MCF 10A (cell line): ENCODE measurements at regions not wholly inside any gene's neighbourhood (a gene's known extent, or its start where the extent isn't known, plus 50 kb on each side); places are given as distances from the start of the nearest gene placed in this dataset.

Experiments
- BruUV-seq: library from RNA; stranded (reverse); fragments of 400-500 nt; replicated peaks from 2 replicates; lab custom pipeline; 2021; lab: Mats Ljungman, UMichigan
- CTCF ChIA-PET: fragments of 300-600 bp; sonication (Branson Sonifier 250); formaldehyde crosslinking; extraction: SDS; loops from one replicate; lab custom pipeline; 2021; ENCODE audit warnings: antibody characterized with exemption, inconsistent platforms; lab: Yijun Ruan, JAX
- POLR2A ChIA-PET: fragments of 300-600, 350-650 bp; sonication (Branson Sonifier 250); formaldehyde crosslinking; extraction: SDS; loops from one replicate; lab custom pipeline; 2020; ENCODE audit warnings: antibody characterized with exemption, inconsistent platforms; lab: Yijun Ruan, JAX
- DNase-seq: peaks from one replicate; pipeline ENCODE4 v3.0.0-alpha.2; 2018; ENCODE audit not compliant: unreplicated experiment
- H3K27ac Mint-ChIP-seq: one replicate; pipeline ENCODE4 v1.8.0; 2022; ENCODE audit warnings: mild to moderate bottlenecking, low read depth, mixed read lengths; ENCODE audit not compliant: unreplicated experiment
- H3K27me3 Mint-ChIP-seq: one replicate; pipeline ENCODE4 v1.8.0; 2022; ENCODE audit warnings: mixed read lengths; ENCODE audit not compliant: insufficient read depth, unreplicated experiment
- H3K36me3 Mint-ChIP-seq: one replicate; pipeline ENCODE4 v1.8.0; 2022; ENCODE audit warnings: mild to moderate bottlenecking, moderate library complexity, mixed read lengths; ENCODE audit not compliant: insufficient read depth, unreplicated experiment
- H3K4me1 Mint-ChIP-seq: one replicate; pipeline ENCODE4 v1.8.0; 2022; ENCODE audit warnings: mixed read lengths; ENCODE audit not compliant: insufficient read depth, unreplicated experiment
- H3K4me3 Mint-ChIP-seq: one replicate; pipeline ENCODE4 v1.8.0; 2022; ENCODE audit warnings: mild to moderate bottlenecking, moderate library complexity, mixed read lengths; ENCODE audit not compliant: unreplicated experiment
- H3K9me3 Mint-ChIP-seq: one replicate; pipeline ENCODE4 v1.8.0; 2022; ENCODE audit warnings: mixed read lengths; ENCODE audit not compliant: unreplicated experiment
- CTCF ChIP-seq: fragments of 200-600 bp; IDR thresholded peaks from one replicate; pipeline ENCODE4 v1.8.0; 2022; ENCODE audit warnings: antibody characterized with exemption, mild to moderate bottlenecking; ENCODE audit not compliant: unreplicated experiment
- intact Hi-C: fragments of 100-400 bp; cut with micrococcal nuclease; formaldehyde crosslinking; loops from 2 replicates; pipeline ENCODE4 v1.14.1; 2022

GRCh38 chr3:182608832-182609231 is 184.5 kb upstream of the ATP11B start:
- Mint-ChIP-seq H3K4me1 (peaks cover 16% of the 10 kb centered on the region), H3K9me3 (no peaks in the 10 kb centered on the region), H3K27ac (no peak overlapping the region), H3K27me3 (no peaks in the 10 kb centered on the region), H3K36me3 (no peaks in the 10 kb centered on the region), H3K4me3 (no peak overlapping the region)
- ChIA-PET POLR2A (interaction anchor here (0.6 kb wide), 1 partner anchor 70 kb away, joined by 3 read pairs; no protein-coding TSS in a partner anchor), CTCF (interaction anchor here (0.7 to 1.3 kb wide), 2 partner anchors 8 to 907 kb away, joined by 3 to 4 read pairs; no protein-coding TSS in a partner anchor)
- intact Hi-C loops, result no loop called here
- no peak for TF ChIP-seq CTCF
- no peak for DNase-seq
- no TSS peak for BruUV-seq

- Mint-ChIP-seq H3K27me3 (no peaks in the 10 kb centered on the region), H3K9me3 (no peaks in the 10 kb centered on the region), H3K4me1 (peaks cover 16% of the 10 kb centered on the region), H3K4me3 (peak overlapping the region; percentile 31), H3K27ac (peak overlapping the region; percentile 59), H3K36me3 (no peaks in the 10 kb centered on the region)
- CTCF ChIA-PET, result interaction anchor here (0.7 to 1.3 kb wide), 2 partner anchors 9 to 907 kb away, joined by 3 to 4 read pairs; no protein-coding TSS in a partner anchor
- POLR2A ChIA-PET, result interaction anchor here (0.6 to 0.7 kb wide), 3 partner anchors 25 to 83 kb away, joined by 3 read pairs; no protein-coding TSS in a partner anchor
- intact Hi-C loops, result no loop called here
- peak; percentile 71 for DNase-seq
- TF ChIP-seq CTCF, result no peak
- no TSS peak for BruUV-seq
These were observed 183.6 kb upstream of the ATP11B start for GRCh38 chr3:182609575-182610156.

- CTCF ChIA-PET, result interaction anchor here (0.6 kb wide), 1 partner anchor 327 kb away, joined by 3 read pairs; no protein-coding TSS in a partner anchor
- DNase-seq, result no peak
- BruUV-seq, result no TSS peak
- Mint-ChIP-seq H3K9me3 (no peaks in the 10 kb centered on the region), H3K4me1 (peaks cover 16% of the 10 kb centered on the region), H3K36me3 (no peaks in the 10 kb centered on the region), H3K27ac (no peak overlapping the region), H3K4me3 (no peak overlapping the region), H3K27me3 (no peaks in the 10 kb centered on the region)
- TF ChIP-seq CTCF, result no peak
- intact Hi-C loops, result no loop called here
- POLR2A ChIA-PET, result no interaction called here
These were observed 181.0 kb upstream of the ATP11B start for GRCh38 chr3:182612332-182612731.

- H3K9me3 Mint-ChIP-seq, result no peaks in the 10 kb centered on the region
- no peaks in the 10 kb centered on the region for H3K36me3 Mint-ChIP-seq
- no peak for TF ChIP-seq CTCF
- peak overlapping the region; percentile 54 for H3K27ac Mint-ChIP-seq
- ChIA-PET POLR2A (interaction anchor here (0.6 to 1.0 kb wide), 2 partner anchors 92 to 229 kb away, joined by 3 to 4 read pairs; no protein-coding TSS in a partner anchor), CTCF (interaction anchor here (1.0 to 1.9 kb wide), 2 partner anchors 66 to 908 kb away, joined by 4 to 8 read pairs; no protein-coding TSS in a partner anchor)
- BruUV-seq, result no TSS peak
- no peak overlapping the region for H3K4me3 Mint-ChIP-seq
- peak; percentile 30 for DNase-seq
- peaks cover 30% of the 10 kb centered on the region for H3K4me1 Mint-ChIP-seq
- intact Hi-C loops, result loop anchor here (5.0 kb wide), 2 partner anchors 125 to 1290 kb away; no protein-coding TSS in a partner anchor
- H3K27me3 Mint-ChIP-seq, result no peaks in the 10 kb centered on the region
These were observed 175.8 kb upstream of the ATP11B start for GRCh38 chr3:182617500-182617899.
